Colonic mucosa (tissue), 4 donors: ENCODE measurements at regions not wholly inside any gene's neighbourhood (a gene's known extent, or its start where the extent isn't known, plus 50 kb on each side); places are given as distances from the start of the nearest gene placed in this dataset.

Experiments
- DNase-seq: peaks from one replicate; pipeline ENCODE4 v3.0.0-alpha.2; 2020
- H3K27ac ChIP-seq: fragments of 200-600 bp; one replicate; pipeline ENCODE4 v1.8.0; 2021
- H3K27me3 ChIP-seq: fragments of 200-600 bp; one replicate; pipeline ENCODE4 v1.8.0; 2021
- H3K36me3 ChIP-seq: fragments of 200-600 bp; one replicate; pipeline ENCODE4 v1.8.0; 2021
- H3K4me1 ChIP-seq: fragments of 200-600 bp; one replicate; pipeline ENCODE4 v1.8.0; 2021; ENCODE audit warnings: mild to moderate bottlenecking
- H3K4me3 ChIP-seq: fragments of 200-600 bp; one replicate; pipeline ENCODE4 v1.8.0; 2021
- H3K9ac ChIP-seq, 2 donors: one replicate each; pipeline ENCODE4 v1.7.0; 2013; ENCODE audit warnings: control low read depth in 2 of 2, low read depth in 2 of 2, low read length in 2 of 2
- H3K9me3 ChIP-seq: fragments of 200-600 bp; one replicate; pipeline ENCODE4 v1.8.0; 2021
- CTCF ChIP-seq: fragments of 200-600 bp; IDR thresholded peaks from one replicate; pipeline ENCODE4 v1.8.0; 2022; ENCODE audit warnings: antibody characterized with exemption, mild to moderate bottlenecking
- intact Hi-C: fragments of 100-400 bp; cut with DNase I; formaldehyde crosslinking; loops from one replicate; pipeline ENCODE4 v1.14.1; 2022
- donor health status: healthy.
- donor health status: DM: no; HTN: no; CAD: no.
- donor health status: DM: no; HTN: no; CAD: no.

- no peak for TF ChIP-seq CTCF
- Histone ChIP-seq H3K27ac (no peak overlapping the region), H3K36me3 (peaks cover 7% of the 10 kb centered on the region), H3K9me3 (no peaks in the 10 kb centered on the region), H3K9ac (no peak overlapping the region), H3K27me3 (no peaks in the 10 kb centered on the region), H3K4me3 (no peak overlapping the region), H3K4me1 (peaks cover 15% of the 10 kb centered on the region)
- intact Hi-C loops: no loop called here
- no peak for DNase-seq
Measured at GRCh38 chr7:130883928-130884327, 149.9 kb upstream of the KLF14 start.

GRCh38 chr7:130884437-130885417, 150.7 kb upstream of the KLF14 start:
- DNase-seq: peak; percentile 51
- Histone ChIP-seq H3K36me3 (peaks cover 4% of the 10 kb centered on the region), H3K4me3 (no peak overlapping the region), H3K27me3 (no peaks in the 10 kb centered on the region), H3K27ac (no peak overlapping the region), H3K4me1 (peaks cover 15% of the 10 kb centered on the region), H3K9me3 (no peaks in the 10 kb centered on the region), H3K9ac (peak overlapping the region in 1 of 2 donors; percentile 64)
- intact Hi-C loops: no loop called here
- no peak for TF ChIP-seq CTCF

- Histone ChIP-seq H3K27me3 (no peaks in the 10 kb centered on the region), H3K9me3 (no peaks in the 10 kb centered on the region), H3K36me3 (peaks cover 4% of the 10 kb centered on the region), H3K27ac (peak overlapping the region; percentile 28), H3K4me3 (no peak overlapping the region), H3K9ac (peak overlapping the region in 1 of 2 donors; percentile 22), H3K4me1 (peaks cover 15% of the 10 kb centered on the region)
- no peak for TF ChIP-seq CTCF
- no peak for DNase-seq
- intact Hi-C loops: no loop called here
Measured at GRCh38 chr7:130886438-130887135, 152.6 kb upstream of the KLF14 start.

- Histone ChIP-seq H3K4me1 (peaks cover 15% of the 10 kb centered on the region), H3K27ac (peak overlapping the region; percentile 28), H3K9me3 (no peaks in the 10 kb centered on the region), H3K9ac (peak overlapping the region in 1 of 2 donors; percentile 30), H3K36me3 (peaks cover 4% of the 10 kb centered on the region), H3K27me3 (no peaks in the 10 kb centered on the region), H3K4me3 (no peak overlapping the region)
- TF ChIP-seq CTCF: no peak
- no peak for DNase-seq
- intact Hi-C loops: no loop called here
Measured at GRCh38 chr7:130887182-130887956, 153.4 kb upstream of the KLF14 start.

GRCh38 chr7:130887957-130888371, 154.0 kb upstream of the KLF14 start:
- H3K9ac ChIP-seq: peak overlapping the region in 1 of 2 donors; percentile 30
- intact Hi-C loops: no loop called here
- no peak for DNase-seq
- H3K4me3 ChIP-seq: no peak overlapping the region
- TF ChIP-seq CTCF: no peak
- no peaks in the 10 kb centered on the region for H3K9me3 ChIP-seq
- H3K4me1 ChIP-seq: peaks cover 18% of the 10 kb centered on the region
- H3K27ac ChIP-seq: peak overlapping the region; percentile 28
- no peaks in the 10 kb centered on the region for H3K27me3 ChIP-seq
- peaks cover 4% of the 10 kb centered on the region for H3K36me3 ChIP-seq
